Tibial artery (tissue), 4 donors: ENCODE measurements at regions not wholly inside any gene's neighbourhood (a gene's known extent, or its start where the extent isn't known, plus 50 kb on each side); places are given as distances from the start of the nearest gene placed in this dataset.

Experiments used
- DNase-seq, 2 donors: peaks; one replicate each; pipeline ENCODE4 v3.0.0-alpha.2; 2019
- H3K27ac ChIP-seq, 2 donors: fragments of 200-600 bp; sonication (generic) in 1 of 2; 1 replicate in 1 of 2; 2 replicates in 1 of 2; pipeline ENCODE4 v1.5.1; 2018 to 2019; ENCODE audit warnings: mild to moderate bottlenecking in 1 of 2
- H3K27me3 ChIP-seq, 2 donors: fragments of 200-600 bp; sonication (generic) in 1 of 2; one replicate each; pipeline versions ENCODE4 v1.5.1 to v1.6.0; 2016 to 2019
- H3K36me3 ChIP-seq, 3 donors: fragments of 200-600 bp; sonication (generic) in 2 of 3; one replicate each; pipeline ENCODE4 v1.5.1; 2016 to 2019; ENCODE audit warnings: mild to moderate bottlenecking in 2 of 3
- H3K4me1 ChIP-seq, 4 donors: fragments of 200-600 bp; sonication (generic) in 2 of 4; 1 replicate in 3 of 4; 2 replicates in 1 of 4; pipeline ENCODE4 v1.5.1; 2016 to 2019
- H3K4me3 ChIP-seq, 2 donors: fragments of 200-600 bp; sonication (generic) in 1 of 2; 1 replicate in 1 of 2; 2 replicates in 1 of 2; pipeline ENCODE4 v1.5.1; 2018 to 2019; ENCODE audit warnings: mild to moderate bottlenecking in 2 of 2
- H3K9me3 ChIP-seq, 3 donors: fragments of 200-600 bp; sonication (generic) in 1 of 3; one replicate each; pipeline ENCODE4 v1.5.1; 2016 to 2019
- CTCF ChIP-seq, 2 experiments: fragments of 200-600 bp in 1 of 2; fragments of 450-650 bp in 1 of 2; IDR thresholded peaks; one replicate each; pipeline ENCODE4 v1.5.1; 2017 to 2019; ENCODE audit warnings: antibody characterized with exemption in 2 of 2, mild to moderate bottlenecking in 1 of 2, moderate library complexity in 1 of 2
- intact Hi-C: fragments of 100-400 bp; cut with DNase I; formaldehyde crosslinking; loops from one replicate; pipeline ENCODE4 v1.15.0; 2023; ENCODE audit warnings: low total_unique reads

GRCh38 chr9:111148052-111149017 lies 110.1 kb upstream of the LPAR1 start:
- Histone ChIP-seq H3K9me3 (no peaks in the 10 kb centered on the region), H3K27me3 (no peaks in the 10 kb centered on the region), H3K4me3 (no peak overlapping the region), H3K4me1 (no peaks in the 10 kb centered on the region), H3K27ac (no peak overlapping the region), H3K36me3 (no peaks in the 10 kb centered on the region)
- no peak for TF ChIP-seq CTCF (IDR thresholded peaks at IDR 0.05)
- intact Hi-C loops = no loop called here
- no peak for DNase-seq

GRCh38 chr9:111147041-111147440 lies 108.8 kb upstream of the LPAR1 start:
- TF ChIP-seq CTCF (IDR thresholded peaks at IDR 0.05) = no peak
- Histone ChIP-seq H3K36me3 (no peaks in the 10 kb centered on the region), H3K27me3 (no peaks in the 10 kb centered on the region), H3K27ac (no peak overlapping the region), H3K4me1 (no peaks in the 10 kb centered on the region), H3K9me3 (no peaks in the 10 kb centered on the region), H3K4me3 (no peak overlapping the region)
- intact Hi-C loops = no loop called here
- DNase-seq = no peak

- intact Hi-C loops = no loop called here
- no peak for DNase-seq
- H3K27ac ChIP-seq = no peak overlapping the region
- no peak for TF ChIP-seq CTCF (IDR thresholded peaks at IDR 0.05)
- H3K27me3 ChIP-seq = no peaks in the 10 kb centered on the region
- no peaks in the 10 kb centered on the region for H3K9me3 ChIP-seq
- H3K4me1 ChIP-seq = no peaks in the 10 kb centered on the region
- H3K36me3 ChIP-seq = no peaks in the 10 kb centered on the region
- H3K4me3 ChIP-seq = no peak overlapping the region
Observed at GRCh38 chr9:111144741-111145140, 106.5 kb upstream of the LPAR1 start.

GRCh38 chr9:111136180-111136579 lies 97.9 kb upstream of the LPAR1 start:
- no peaks in the 10 kb centered on the region for H3K27me3 ChIP-seq
- H3K4me1 ChIP-seq = no peaks in the 10 kb centered on the region
- H3K27ac ChIP-seq = no peak overlapping the region
- peaks cover 0 to 8% (median 0%) of the 10 kb centered on the region in 3 donors for H3K9me3 ChIP-seq
- H3K4me3 ChIP-seq = no peak overlapping the region
- no peak for TF ChIP-seq CTCF (IDR thresholded peaks at IDR 0.05)
- no peaks in the 10 kb centered on the region for H3K36me3 ChIP-seq
- no peak for DNase-seq
- intact Hi-C loops = no loop called here

- TF ChIP-seq CTCF (IDR thresholded peaks at IDR 0.05) = no peak
- intact Hi-C loops = no loop called here
- Histone ChIP-seq H3K36me3 (no peaks in the 10 kb centered on the region), H3K9me3 (peaks cover 0 to 8% (median 0%) of the 10 kb centered on the region in 3 donors), H3K4me1 (no peaks in the 10 kb centered on the region), H3K27me3 (no peaks in the 10 kb centered on the region), H3K27ac (no peak overlapping the region), H3K4me3 (no peak overlapping the region)
- no peak for DNase-seq
Observed at GRCh38 chr9:111131211-111131610, 92.9 kb upstream of the LPAR1 start.
